Peyer's patch (tissue), 4 donors: ENCODE measurements at regions not wholly inside any gene's neighbourhood (a gene's known extent, or its start where the extent isn't known, plus 50 kb on each side); places are given as distances from the start of the nearest gene placed in this dataset.
A peak's percentile ranks its signal among the peaks of the same experiment; 100 is the strongest.

Source experiments
- DNase-seq, 3 donors: peaks; one replicate each; pipeline ENCODE4 v3.0.0-alpha.2; 2017 to 2019
- H3K27ac ChIP-seq, 4 donors: fragments of 200-600 bp; sonication (generic); one replicate each; pipeline ENCODE4 v1.5.1; 2016 to 2019
- H3K27me3 ChIP-seq, 2 donors: fragments of 200-600 bp; sonication (generic); one replicate each; pipeline ENCODE4 v1.5.1; 2019
- H3K36me3 ChIP-seq, 3 donors: fragments of 200-600 bp; sonication (generic); one replicate each; pipeline ENCODE4 v1.5.1; 2016 to 2019
- H3K4me1 ChIP-seq, 4 donors: fragments of 200-600 bp; sonication (generic); one replicate each; pipeline ENCODE4 v1.5.1; 2016 to 2019
- H3K4me3 ChIP-seq, 4 donors: fragments of 200-600 bp; sonication (generic); 1 replicate in 3 of 4; 2 replicates in 1 of 4; pipeline ENCODE4 v1.5.1; 2016 to 2019; ENCODE audit warnings: mild to moderate bottlenecking in 1 of 4
- H3K9me3 ChIP-seq, 4 donors: fragments of 200-600 bp; sonication (generic); one replicate each; pipeline ENCODE4 v1.5.1; 2016 to 2019; ENCODE audit warnings: mild to moderate bottlenecking in 1 of 4
- CTCF ChIP-seq, 6 experiments: fragments of 450-650 bp in 4 of 6; fragments of 200-600 bp in 2 of 6; sonication (generic) in 1 of 6; IDR thresholded peaks; one replicate each; pipeline ENCODE4 v1.5.1; 2017 to 2019; ENCODE audit warnings: antibody characterized with exemption in 6 of 6, mild to moderate bottlenecking in 3 of 6, moderate library complexity in 1 of 6
- POLR2A ChIP-seq, 2 donors: fragments of 450-650 bp; IDR thresholded peaks; one replicate each; pipeline ENCODE4 v1.5.1; 2017; ENCODE audit warnings: antibody characterized with exemption in 2 of 2, mild to moderate bottlenecking in 2 of 2, moderate library complexity in 2 of 2

DNA sequence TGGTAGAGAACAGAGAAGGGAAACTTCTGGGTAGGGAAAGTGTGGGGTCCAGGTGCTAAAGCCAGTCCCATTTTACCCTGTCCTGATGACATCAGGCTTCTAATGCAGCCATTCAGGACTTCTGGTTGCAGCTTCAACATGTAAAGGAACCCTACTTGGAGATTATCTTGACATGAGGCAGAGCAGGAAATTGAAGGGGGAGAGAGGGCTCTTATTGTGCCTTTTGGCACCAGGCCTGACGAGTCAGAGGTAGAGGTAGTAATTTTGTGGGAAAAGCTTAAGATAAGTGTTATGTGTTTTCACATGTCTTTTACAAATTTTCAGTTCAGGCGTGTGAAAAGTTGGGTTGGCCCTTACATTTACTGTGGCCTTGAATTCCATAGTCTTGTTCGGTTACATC, 102.4 kb upstream of the APC start:
- Histone ChIP-seq H3K27ac (peak overlapping the region in 2 of 4 donors; percentile 49 to 73), H3K4me1 (peaks cover 0 to 17% (median 0%) of the 10 kb centered on the region in 4 donors), H3K4me3 (no peak overlapping the region), H3K36me3 (no peaks in the 10 kb centered on the region), H3K9me3 (no peaks in the 10 kb centered on the region), H3K27me3 (no peaks in the 10 kb centered on the region)
- TF ChIP-seq POLR2A (IDR thresholded peaks at IDR 0.05): no peak
- TF ChIP-seq CTCF (IDR thresholded peaks at IDR 0.05): no peak
- DNase-seq: no peak

GRCh38 chr5:112635771-112636731, 101.6 kb upstream of the APC start:
- H3K9me3 ChIP-seq: no peaks in the 10 kb centered on the region
- H3K27me3 ChIP-seq: no peaks in the 10 kb centered on the region
- peak in 2 of 3 donors; percentile 68 to 82 for DNase-seq
- H3K4me3 ChIP-seq: no peak overlapping the region
- TF ChIP-seq CTCF (IDR thresholded peaks at IDR 0.05) (no peak), POLR2A (IDR thresholded peaks at IDR 0.05) (no peak)
- H3K36me3 ChIP-seq: no peaks in the 10 kb centered on the region
- peaks cover 0 to 14% (median 0%) of the 10 kb centered on the region in 4 donors for H3K4me1 ChIP-seq
- peak overlapping the region in 2 of 4 donors; percentile 56 to 73 for H3K27ac ChIP-seq

- TF ChIP-seq POLR2A (IDR thresholded peaks at IDR 0.05): no peak
- H3K36me3 ChIP-seq: no peaks in the 10 kb centered on the region
- H3K4me3 ChIP-seq: no peak overlapping the region
- peaks cover 0 to 14% (median 0%) of the 10 kb centered on the region in 4 donors for H3K4me1 ChIP-seq
- peak overlapping the region in 2 of 4 donors; percentile 56 to 73 for H3K27ac ChIP-seq
- no peak for DNase-seq
- no peaks in the 10 kb centered on the region for H3K9me3 ChIP-seq
- H3K27me3 ChIP-seq: no peaks in the 10 kb centered on the region
Measured at GRCh38 chr5:112636751-112637150, 100.9 kb upstream of the APC start.

DNA sequence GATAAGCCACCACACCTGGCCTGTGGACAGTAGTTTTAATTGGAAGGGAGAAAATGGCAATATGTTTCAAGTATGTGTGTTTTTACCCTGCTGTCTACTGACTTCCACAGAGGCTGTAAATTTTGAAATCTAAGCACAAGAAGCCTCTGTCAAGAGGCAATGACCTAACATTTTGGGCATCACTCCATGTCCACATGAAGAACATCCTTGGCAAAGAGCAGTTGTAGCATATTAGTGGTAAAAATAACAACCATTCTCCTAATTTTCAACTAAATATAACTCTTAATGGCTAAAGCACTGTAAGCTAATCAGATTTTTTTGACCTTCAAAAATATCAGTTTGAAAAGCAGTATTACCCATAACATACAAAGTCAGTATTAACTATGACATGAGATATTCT, 100.3 kb upstream of the APC start:
- no peak for TF ChIP-seq CTCF (IDR thresholded peaks at IDR 0.05)
- no peak for TF ChIP-seq POLR2A (IDR thresholded peaks at IDR 0.05)
- no peak for DNase-seq
- Histone ChIP-seq H3K9me3 (no peaks in the 10 kb centered on the region), H3K36me3 (no peaks in the 10 kb centered on the region), H3K4me1 (peaks cover 0 to 14% (median 0%) of the 10 kb centered on the region in 4 donors), H3K27me3 (no peaks in the 10 kb centered on the region), H3K27ac (no peak overlapping the region), H3K4me3 (no peak overlapping the region)

- no peaks in the 10 kb centered on the region for H3K36me3 ChIP-seq
- H3K4me1 ChIP-seq: peaks cover 0 to 10% (median 0%) of the 10 kb centered on the region in 4 donors
- no peak overlapping the region for H3K27ac ChIP-seq
- H3K9me3 ChIP-seq: no peaks in the 10 kb centered on the region
- H3K4me3 ChIP-seq: no peak overlapping the region
- no peak for DNase-seq
- no peaks in the 10 kb centered on the region for H3K27me3 ChIP-seq
- TF ChIP-seq POLR2A (IDR thresholded peaks at IDR 0.05) (no peak), CTCF (IDR thresholded peaks at IDR 0.05) (no peak)
Measured at GRCh38 chr5:112640546-112640945, 97.1 kb upstream of the APC start.

DNA sequence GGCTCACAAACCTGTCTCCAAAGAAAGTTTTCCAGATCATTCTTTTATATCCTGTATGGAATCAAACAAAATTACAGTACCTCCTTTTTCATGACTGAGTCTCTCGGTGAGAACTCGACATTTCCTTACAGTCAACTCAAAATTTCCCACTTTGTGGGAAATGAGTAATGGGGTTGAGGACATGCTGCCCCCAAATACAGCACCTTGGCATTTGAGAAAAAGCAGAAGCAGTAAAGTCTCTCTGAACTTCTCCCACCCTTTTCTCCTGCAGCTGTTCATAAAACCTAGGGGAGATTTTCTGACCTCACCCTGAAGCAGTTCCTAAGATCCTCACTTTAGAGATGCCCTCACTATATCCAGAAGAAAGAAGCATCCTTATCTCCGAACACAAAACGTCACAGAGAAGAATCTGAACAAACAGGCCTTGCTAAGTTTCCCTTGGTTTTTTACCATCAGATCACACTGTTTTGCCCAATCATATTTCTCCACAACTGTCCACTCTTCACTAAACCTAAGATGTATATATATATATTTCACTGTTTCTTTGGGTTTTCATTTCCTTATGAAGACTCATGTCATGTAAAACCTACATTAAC, 96.1 kb upstream of the APC start:
- DNase-seq: no peak
- no peaks in the 10 kb centered on the region for H3K36me3 ChIP-seq
- no peaks in the 10 kb centered on the region for H3K9me3 ChIP-seq
- peaks cover 0 to 7% (median 0%) of the 10 kb centered on the region in 4 donors for H3K4me1 ChIP-seq
- TF ChIP-seq CTCF (IDR thresholded peaks at IDR 0.05): no peak
- TF ChIP-seq POLR2A (IDR thresholded peaks at IDR 0.05): no peak
- H3K27ac ChIP-seq: no peak overlapping the region
- H3K27me3 ChIP-seq: no peaks in the 10 kb centered on the region
- no peak overlapping the region for H3K4me3 ChIP-seq
